SK-N-MC (cell line): ENCODE measurements at regions not wholly inside any gene's neighbourhood (a gene's known extent, or its start where the extent isn't known, plus 50 kb on each side); places are given as distances from the start of the nearest gene placed in this dataset.

ENCODE experiments used
- EZH2 ChIP-seq: fragments of 200-600 bp; sonication (generic); IDR thresholded peaks from one replicate; pipeline ENCODE4 v1.6.1; 2017; ENCODE audit warnings: antibody characterized with exemption
- POLR2AphosphoS5 ChIP-seq: IDR thresholded peaks from 2 replicates; pipeline ENCODE4 v1.6.1; 2012; ENCODE audit warnings: mild to moderate bottlenecking, low read depth, low read length, borderline replicate concordance

- TF ChIP-seq POLR2AphosphoS5 (no peak), EZH2 (no peak)
Observed at GRCh38 chr2:125543968-125544514, 1111.9 kb upstream of the GYPC start.
